ES-I3 (cell line): ENCODE measurements at regions not wholly inside any gene's neighbourhood (a gene's known extent, or its start where the extent isn't known, plus 50 kb on each side); places are given as distances from the start of the nearest gene placed in this dataset.
"Not testable (repeated sequence)": the region's sequence is repeated elsewhere in the genome, so short reads cannot be mapped to it uniquely, and the experiment has no call there.

Experiments used
- H3K36me3 ChIP-seq: 2 replicates; pipeline ENCODE4 v1.6.1; 2013; ENCODE audit warnings: mild to moderate bottlenecking, low read length, control low read depth, moderate library complexity; ENCODE audit not compliant: insufficient read depth
- H3K4me1 ChIP-seq: 2 replicates; pipeline ENCODE4 v1.6.1; 2013; ENCODE audit warnings: mild to moderate bottlenecking, control low read depth, low read length; ENCODE audit not compliant: insufficient read depth
- H3K9ac ChIP-seq: 2 replicates; pipeline ENCODE4 v1.6.1; 2013; ENCODE audit warnings: low read depth, mild to moderate bottlenecking, low read length, moderate library complexity
- H3K9me3 ChIP-seq: 2 replicates; pipeline ENCODE4 v1.6.1; 2013; ENCODE audit warnings: mild to moderate bottlenecking, low read length, moderate library complexity; ENCODE audit not compliant: control insufficient read depth, insufficient read depth

- Histone ChIP-seq H3K4me1 (no peaks in the 10 kb centered on the region), H3K36me3 (no peaks in the 10 kb centered on the region), H3K9me3 (no peaks in the 10 kb centered on the region), H3K9ac (no peak overlapping the region)
These were observed 159.1 kb downstream of the HTR1A start for GRCh38 chr5:63803165-63803564.

- no peak overlapping the region for H3K9ac ChIP-seq
- H3K36me3 ChIP-seq = no peaks in the 10 kb centered on the region; the same call in 1 of the 2 replicates
- peaks cover 9% of the 10 kb centered on the region for H3K9me3 ChIP-seq
- H3K4me1 ChIP-seq = no peaks in the 10 kb centered on the region
These were observed 167.3 kb downstream of the HTR1A start for GRCh38 chr5:63794979-63795378.

- H3K9me3 ChIP-seq = peaks cover 9% of the 10 kb centered on the region
- no peaks in the 10 kb centered on the region for H3K4me1 ChIP-seq
- no peak overlapping the region for H3K9ac ChIP-seq
- H3K36me3 ChIP-seq = no peaks in the 10 kb centered on the region; the same call in 1 of the 2 replicates
These were observed 167.9 kb downstream of the HTR1A start for GRCh38 chr5:63794296-63794695.

GRCh38 chr5:63774939-63775338, 187.3 kb downstream of the HTR1A start:
- no peaks in the 10 kb centered on the region for H3K9me3 ChIP-seq

GRCh38 chr5:63768221-63768620, 194.0 kb downstream of the HTR1A start:
- Histone ChIP-seq H3K4me1 (no peaks in the 10 kb centered on the region), H3K36me3 (no peaks in the 10 kb centered on the region), H3K9ac (no peak overlapping the region), H3K9me3 (no peaks in the 10 kb centered on the region)

More at GRCh38 chr5:63774939-63775338, 187.3 kb downstream of the HTR1A start:
- no peaks in the 10 kb centered on the region for H3K4me1 ChIP-seq
- H3K36me3 ChIP-seq = no peaks in the 10 kb centered on the region
- H3K9ac ChIP-seq = no peak overlapping the region

GRCh38 chr5:63760965-63761364, 201.3 kb downstream of the HTR1A start:
- no peak overlapping the region for H3K9ac ChIP-seq
- no peaks in the 10 kb centered on the region for H3K36me3 ChIP-seq
- H3K4me1 ChIP-seq = no peaks in the 10 kb centered on the region
- H3K9me3 ChIP-seq = no peaks in the 10 kb centered on the region

GRCh38 chr5:63743096-63743798, 219.0 kb downstream of the HTR1A start:
- H3K4me1 ChIP-seq = no peaks in the 10 kb centered on the region
- peaks cover 3% of the 10 kb centered on the region; the same call in 1 of the 2 replicates for H3K9me3 ChIP-seq
- H3K9ac ChIP-seq = no peak overlapping the region
- no peaks in the 10 kb centered on the region for H3K36me3 ChIP-seq

GRCh38 chr5:63732880-63733279, 229.4 kb downstream of the HTR1A start:
- H3K36me3 ChIP-seq, H3K9ac ChIP-seq: not testable (repeated sequence)

GRCh38 chr5:63727583-63727982, 234.7 kb downstream of the HTR1A start:
- H3K4me1 ChIP-seq = no peaks in the 10 kb centered on the region
- H3K36me3 ChIP-seq = no peaks in the 10 kb centered on the region
- H3K9ac ChIP-seq = no peak overlapping the region
- H3K9me3 ChIP-seq = no peaks in the 10 kb centered on the region

More at GRCh38 chr5:63732880-63733279, 229.4 kb downstream of the HTR1A start:
- H3K9me3 ChIP-seq, H3K4me1 ChIP-seq: not testable (repeated sequence)

GRCh38 chr5:63726496-63726895, 235.7 kb downstream of the HTR1A start:
- Histone ChIP-seq H3K9ac (no peak overlapping the region), H3K4me1 (no peaks in the 10 kb centered on the region), H3K9me3 (no peaks in the 10 kb centered on the region), H3K36me3 (no peaks in the 10 kb centered on the region)

GRCh38 chr5:63719147-63719546, 243.1 kb downstream of the HTR1A start:
- Histone ChIP-seq H3K9me3 (no peaks in the 10 kb centered on the region), H3K9ac (no peak overlapping the region), H3K4me1 (no peaks in the 10 kb centered on the region), H3K36me3 (no peaks in the 10 kb centered on the region)

- H3K36me3 ChIP-seq = no peaks in the 10 kb centered on the region
- no peaks in the 10 kb centered on the region for H3K4me1 ChIP-seq
- H3K9me3 ChIP-seq = no peaks in the 10 kb centered on the region
- H3K9ac ChIP-seq = no peak overlapping the region
These were observed 262.0 kb downstream of the HTR1A start for GRCh38 chr5:63700241-63700640.

- Histone ChIP-seq H3K36me3 (no peaks in the 10 kb centered on the region), H3K4me1 (no peaks in the 10 kb centered on the region), H3K9me3 (no peaks in the 10 kb centered on the region), H3K9ac (no peak overlapping the region)
These were observed 264.4 kb downstream of the HTR1A start for GRCh38 chr5:63697811-63698210.

GRCh38 chr5:63690546-63690945, 271.7 kb downstream of the HTR1A start:
- Histone ChIP-seq H3K9me3 (no peaks in the 10 kb centered on the region), H3K36me3 (no peaks in the 10 kb centered on the region), H3K4me1 (peaks cover 17% of the 10 kb centered on the region), H3K9ac (no peak overlapping the region)

GRCh38 chr5:63687854-63688516, 274.3 kb downstream of the HTR1A start:
- no peaks in the 10 kb centered on the region for H3K36me3 ChIP-seq
- H3K9ac ChIP-seq = no peak overlapping the region
- H3K9me3 ChIP-seq = no peaks in the 10 kb centered on the region
- peaks cover 17% of the 10 kb centered on the region for H3K4me1 ChIP-seq
